Muscle layer of duodenum (tissue), 2 donors: ENCODE measurements at regions not wholly inside any gene's neighbourhood (a gene's known extent, or its start where the extent isn't known, plus 50 kb on each side); places are given as distances from the start of the nearest gene placed in this dataset.
"Not testable (repeated sequence)": the region's sequence is repeated elsewhere in the genome, so short reads cannot be mapped to it uniquely, and the experiment has no call there.

Experiments used
- H3K27ac ChIP-seq: one replicate; pipeline ENCODE4 v1.7.0; 2013; ENCODE audit warnings: mild to moderate bottlenecking, low read length
- H3K27me3 ChIP-seq: one replicate; pipeline ENCODE4 v1.7.0; 2013; ENCODE audit warnings: low read depth, mild to moderate bottlenecking, control low read depth, low read length
- H3K36me3 ChIP-seq, 2 donors: one replicate each; pipeline ENCODE4 v1.7.0; 2013; ENCODE audit warnings: low read length in 2 of 2, control low read depth in 1 of 2, mild to moderate bottlenecking in 1 of 2; ENCODE audit not compliant: insufficient read depth in 2 of 2, control insufficient read depth in 1 of 2
- H3K4me1 ChIP-seq, 2 donors: one replicate each; pipeline ENCODE4 v1.7.0; 2013; ENCODE audit warnings: low read length in 2 of 2, mild to moderate bottlenecking in 2 of 2, control low read depth in 1 of 2, moderate library complexity in 1 of 2; ENCODE audit not compliant: insufficient read depth in 2 of 2, control insufficient read depth in 1 of 2
- H3K4me3 ChIP-seq, 2 donors: one replicate each; pipeline ENCODE4 v1.7.0; 2013; ENCODE audit warnings: low read length in 2 of 2, low read depth in 1 of 2, mild to moderate bottlenecking in 1 of 2
- H3K9me3 ChIP-seq, 2 donors: one replicate each; pipeline ENCODE4 v1.7.0; 2013; ENCODE audit warnings: low read length in 2 of 2, control low read depth in 1 of 2, mild to moderate bottlenecking in 1 of 2; ENCODE audit not compliant: control insufficient read depth in 1 of 2
- donor health status: healthy.

DNA sequence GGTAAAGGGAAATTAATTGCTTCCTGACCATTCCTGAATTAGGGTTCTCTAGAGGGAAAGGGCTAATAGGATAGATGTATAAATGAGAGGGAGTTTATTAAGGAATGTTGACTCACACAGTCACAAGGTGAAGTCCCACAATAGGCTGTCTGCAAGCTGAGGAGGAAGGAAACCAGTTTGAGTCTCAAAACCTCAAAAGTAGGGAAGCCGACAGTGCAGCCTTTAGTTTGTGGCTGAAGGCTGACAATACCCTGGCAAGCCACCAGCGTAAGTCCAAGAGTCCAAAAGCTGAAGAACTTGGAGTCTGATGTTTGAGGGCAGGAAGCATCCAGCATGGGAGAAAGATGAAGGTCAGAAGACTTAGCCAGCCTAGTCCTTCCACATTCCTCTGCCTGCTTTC lies 1340.8 kb downstream of the RPIA start:
- H3K36me3 ChIP-seq, H3K27me3 ChIP-seq, H3K4me1 ChIP-seq, H3K4me3 ChIP-seq, H3K9me3 ChIP-seq, H3K27ac ChIP-seq: not testable (repeated sequence)

GRCh38 chr2:90036335-90036734 lies 1344.9 kb downstream of the RPIA start:
- H3K4me1 ChIP-seq, H3K27ac ChIP-seq, H3K36me3 ChIP-seq, H3K9me3 ChIP-seq, H3K27me3 ChIP-seq, H3K4me3 ChIP-seq: not testable (repeated sequence)

DNA sequence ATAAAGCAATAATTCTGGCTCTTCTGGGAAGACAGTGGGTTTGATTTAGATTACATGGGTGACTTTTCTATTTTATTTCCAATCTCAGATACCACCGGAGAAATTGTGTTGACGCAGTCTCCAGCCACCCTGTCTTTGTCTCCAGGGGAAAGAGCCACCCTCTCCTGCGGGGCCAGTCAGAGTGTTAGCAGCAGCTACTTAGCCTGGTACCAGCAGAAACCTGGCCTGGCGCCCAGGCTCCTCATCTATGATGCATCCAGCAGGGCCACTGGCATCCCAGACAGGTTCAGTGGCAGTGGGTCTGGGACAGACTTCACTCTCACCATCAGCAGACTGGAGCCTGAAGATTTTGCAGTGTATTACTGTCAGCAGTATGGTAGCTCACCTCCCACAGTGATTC lies 1347.6 kb downstream of the RPIA start:
- H3K4me3 ChIP-seq, H3K9me3 ChIP-seq, H3K36me3 ChIP-seq, H3K27ac ChIP-seq, H3K27me3 ChIP-seq, H3K4me1 ChIP-seq: not testable (repeated sequence)

- not testable (repeated sequence) for H3K9me3 ChIP-seq, H3K36me3 ChIP-seq, H3K27me3 ChIP-seq, H3K4me3 ChIP-seq, H3K4me1 ChIP-seq, H3K27ac ChIP-seq
These were observed 1356.3 kb downstream of the RPIA start for GRCh38 chr2:90047776-90048175.

DNA sequence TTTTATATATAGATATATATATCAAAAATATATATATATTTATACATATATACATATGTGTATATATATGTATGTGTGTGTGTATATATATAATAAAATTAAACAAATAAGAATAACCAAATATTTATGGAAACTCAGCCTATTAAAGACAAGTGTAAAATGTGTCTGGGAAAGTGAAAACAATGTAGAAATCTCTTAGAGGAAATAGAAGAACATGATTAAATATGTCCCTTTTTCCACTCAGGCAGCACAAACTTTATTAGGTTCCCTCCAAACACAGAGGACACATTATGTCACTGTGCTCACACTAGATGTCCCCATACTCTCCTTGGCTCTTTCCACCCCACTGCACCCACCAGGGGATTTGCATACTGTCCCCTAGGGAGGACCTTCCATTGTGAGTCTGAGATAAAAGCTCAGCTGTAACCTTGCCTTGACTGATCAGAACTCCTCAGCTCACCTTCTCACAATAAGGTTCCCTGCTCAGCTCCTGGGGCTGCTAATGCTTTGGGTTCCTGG lies 1360.7 kb downstream of the RPIA start:
- H3K9me3 ChIP-seq, H3K4me1 ChIP-seq, H3K27me3 ChIP-seq, H3K36me3 ChIP-seq, H3K27ac ChIP-seq, H3K4me3 ChIP-seq: not testable (repeated sequence)

DNA sequence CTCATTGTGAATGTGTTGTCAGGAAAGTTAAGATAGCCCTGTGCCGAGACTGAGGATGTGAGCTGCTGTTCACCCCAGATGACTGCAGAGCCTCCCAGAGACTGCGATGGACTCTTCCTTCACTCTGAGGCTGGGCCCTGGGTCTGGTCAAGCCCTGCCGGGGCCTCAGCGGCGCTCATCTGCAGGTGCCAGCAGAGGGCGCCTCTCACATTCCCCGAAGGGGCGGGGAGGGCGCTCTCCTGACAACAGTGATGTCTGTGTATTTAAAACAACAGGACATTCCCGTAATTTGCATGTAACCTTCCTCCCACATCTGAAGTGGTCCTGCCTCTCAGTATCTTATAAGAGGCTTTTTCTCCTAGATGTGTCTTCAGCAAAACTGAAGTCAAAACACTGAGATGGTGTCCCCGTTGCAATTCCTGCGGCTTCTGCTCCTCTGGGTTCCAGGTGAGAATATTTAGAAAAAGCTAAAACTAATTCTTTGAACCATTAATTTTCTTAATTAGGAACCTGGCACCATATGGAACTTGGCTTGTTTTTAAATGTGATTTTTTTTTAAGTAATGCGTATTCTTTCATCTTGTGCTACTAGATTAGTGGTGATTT lies 1377.9 kb downstream of the RPIA start:
- H3K27me3 ChIP-seq: no peaks in the 10 kb centered on the region
- no peak overlapping the region for H3K27ac ChIP-seq
- no peaks in the 10 kb centered on the region for H3K4me1 ChIP-seq
- peaks cover 0 to 3% of the 10 kb centered on the region in 2 donors for H3K9me3 ChIP-seq
- H3K4me3 ChIP-seq: no peak overlapping the region
- no peaks in the 10 kb centered on the region for H3K36me3 ChIP-seq

- Histone ChIP-seq H3K27me3 (no peaks in the 10 kb centered on the region), H3K9me3 (no peaks in the 10 kb centered on the region), H3K4me1 (no peaks in the 10 kb centered on the region)
These were observed 1384.8 kb downstream of the RPIA start for GRCh38 chr2:90076311-90076710.

DNA sequence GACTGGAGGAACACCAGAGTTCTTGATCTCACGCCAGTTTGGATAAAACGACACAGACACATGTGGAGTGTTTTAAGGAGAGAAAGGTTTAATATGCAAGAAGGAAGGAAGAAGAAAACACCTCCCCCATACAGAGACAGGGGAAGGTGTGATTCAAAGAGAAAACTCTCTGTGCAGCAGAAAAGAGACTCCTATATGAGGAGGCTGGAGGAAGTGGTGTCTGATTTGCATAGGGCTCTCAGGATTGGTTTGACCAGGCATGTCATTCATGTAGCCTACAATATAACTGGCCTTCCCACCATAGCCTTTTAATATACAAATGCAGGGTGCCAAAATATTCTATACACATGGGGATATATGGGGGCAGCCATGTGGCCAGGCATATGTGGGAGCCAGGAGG lies 1386.5 kb downstream of the RPIA start:
- no peak overlapping the region for H3K4me3 ChIP-seq
- H3K27me3 ChIP-seq: no peaks in the 10 kb centered on the region
- H3K27ac ChIP-seq: no peak overlapping the region
- H3K9me3 ChIP-seq: no peaks in the 10 kb centered on the region
- no peaks in the 10 kb centered on the region for H3K4me1 ChIP-seq
- no peaks in the 10 kb centered on the region for H3K36me3 ChIP-seq

More at GRCh38 chr2:90076311-90076710, 1384.8 kb downstream of the RPIA start:
- Histone ChIP-seq H3K36me3 (no peaks in the 10 kb centered on the region), H3K4me3 (no peak overlapping the region), H3K27ac (no peak overlapping the region)

- Histone ChIP-seq H3K4me3 (no peak overlapping the region), H3K36me3 (no peaks in the 10 kb centered on the region), H3K27me3 (no peaks in the 10 kb centered on the region), H3K4me1 (no peaks in the 10 kb centered on the region), H3K27ac (no peak overlapping the region), H3K9me3 (no peaks in the 10 kb centered on the region)
These were observed 1387.9 kb downstream of the RPIA start for GRCh38 chr2:90079374-90079773.

- not testable (repeated sequence) for H3K27ac ChIP-seq, H3K4me1 ChIP-seq, H3K9me3 ChIP-seq, H3K4me3 ChIP-seq, H3K27me3 ChIP-seq, H3K36me3 ChIP-seq
These were observed 1396.3 kb downstream of the RPIA start for GRCh38 chr2:90087792-90088191.

DNA sequence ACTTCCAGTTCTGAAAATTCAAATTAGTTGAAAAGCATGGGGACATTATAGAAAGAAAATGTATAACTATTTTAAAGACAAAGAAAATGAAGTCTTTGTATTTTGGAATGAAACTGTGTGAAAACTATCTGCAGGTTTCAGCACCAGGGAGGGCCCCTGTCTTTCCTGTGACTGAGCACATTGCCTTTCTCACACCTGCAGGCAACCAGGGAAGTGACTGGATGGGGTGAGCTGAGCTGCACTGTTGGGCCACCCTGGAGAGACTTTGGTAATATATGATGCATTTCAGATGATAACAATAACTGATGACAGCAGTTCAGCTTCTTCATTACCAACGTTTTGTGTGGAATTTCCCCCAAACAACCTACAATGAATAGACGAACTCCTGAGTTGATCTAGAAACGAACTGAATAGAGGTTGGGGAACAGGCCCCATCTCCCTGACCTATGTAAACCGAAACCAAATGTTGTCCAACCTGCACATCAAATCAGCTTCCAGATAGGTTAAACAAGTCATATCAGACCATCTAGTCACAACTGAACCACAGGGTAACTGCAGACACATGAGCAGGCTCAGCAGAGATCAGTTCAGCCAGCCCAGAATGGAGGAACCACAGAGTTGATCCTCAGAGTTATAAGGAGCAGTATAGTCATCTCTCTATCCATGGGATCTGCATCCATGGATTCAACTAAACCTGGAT lies 1402.2 kb downstream of the RPIA start:
- not testable (repeated sequence) for H3K4me3 ChIP-seq, H3K36me3 ChIP-seq, H3K27ac ChIP-seq, H3K9me3 ChIP-seq, H3K4me1 ChIP-seq, H3K27me3 ChIP-seq

GRCh38 chr2:90097617-90098016 lies 1406.1 kb downstream of the RPIA start:
- H3K36me3 ChIP-seq, H3K4me1 ChIP-seq, H3K9me3 ChIP-seq, H3K4me3 ChIP-seq, H3K27ac ChIP-seq, H3K27me3 ChIP-seq: not testable (repeated sequence)
